ENCODE measurements at regions not wholly inside any gene's neighbourhood (a gene's known extent, or its start where the extent isn't known, plus 50 kb on each side); places are given as distances from the start of the nearest gene placed in this dataset.
"Not testable (repeated sequence)": the region's sequence is repeated elsewhere in the genome, so short reads cannot be mapped to it uniquely, and the experiment has no call there.

- ChIA-PET CTCF (no interaction called here), POLR2A (no interaction called here)
- TF ChIP-seq CTCF (IDR thresholded peaks at IDR 0.05; ENCODE audit: insufficient read depth, low read length, missing control alignments) = no peak
- no peak for DNase-seq (ENCODE audit: low read depth, low spot score)
- H3K4me3 ChIP-seq (ENCODE audit: low read depth, low read length) = no peak overlapping the region
Observed at GRCh38 chr3:157916672-157917071, 189.5 kb downstream of the SHOX2 start.

DNA sequence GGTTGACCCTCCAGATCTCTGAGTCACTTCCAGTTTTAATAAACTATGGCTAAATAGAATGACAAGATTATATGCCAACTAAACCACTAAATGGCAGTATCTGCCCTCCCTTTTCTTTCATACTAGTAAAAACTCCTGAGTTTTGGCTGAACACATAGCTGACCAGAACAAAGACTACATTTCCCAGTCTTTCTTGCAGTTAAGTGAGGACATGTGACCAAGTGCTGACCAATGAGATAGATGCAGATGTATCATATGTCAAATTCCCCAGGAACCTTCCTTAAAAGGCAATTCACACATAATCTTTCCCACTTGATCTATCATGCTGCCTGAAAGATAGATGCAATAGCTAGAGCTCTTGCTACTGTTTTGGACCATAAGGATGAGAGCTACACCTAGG lies 191.3 kb downstream of the SHOX2 start:
- ChIA-PET POLR2A (no interaction called here), CTCF (interaction anchor here (1.0 to 1.4 kb wide), 3 partner anchors 7 to 522 kb away, joined by 3 read pairs; no protein-coding TSS in a partner anchor)
- DNase-seq (ENCODE audit: low read depth, low spot score) = no peak
- no peak overlapping the region for H3K4me3 ChIP-seq (ENCODE audit: low read depth, low read length)
- TF ChIP-seq CTCF (IDR thresholded peaks at IDR 0.05; ENCODE audit: insufficient read depth, low read length, missing control alignments) = no peak

DNA sequence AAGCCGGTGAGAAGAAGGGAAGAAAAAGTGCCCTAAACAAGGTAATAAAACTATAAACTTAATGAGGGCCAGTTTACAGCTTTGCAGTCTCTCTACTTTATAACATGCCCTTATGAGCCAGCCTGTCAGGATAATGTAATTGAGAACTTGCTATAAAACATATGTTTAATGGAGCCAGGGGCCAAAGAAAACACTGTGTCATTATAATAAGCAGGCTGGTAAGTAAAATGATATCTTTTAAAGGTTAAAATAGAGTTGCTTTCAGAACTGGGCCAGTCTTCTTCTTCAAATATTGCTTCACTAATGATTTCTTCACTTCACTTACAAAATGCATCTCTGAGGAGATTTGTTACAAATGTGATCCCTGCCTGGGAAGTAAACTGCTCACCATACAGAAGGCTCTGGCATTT lies 192.5 kb downstream of the SHOX2 start:
- no peak for TF ChIP-seq CTCF (IDR thresholded peaks at IDR 0.05; ENCODE audit: insufficient read depth, low read length, missing control alignments)
- POLR2A ChIA-PET = no interaction called here
- CTCF ChIA-PET = no interaction called here
- peak; percentile 46 for DNase-seq (ENCODE audit: low read depth, low spot score)
- H3K4me3 ChIP-seq (ENCODE audit: low read depth, low read length) = no peak overlapping the region

DNA sequence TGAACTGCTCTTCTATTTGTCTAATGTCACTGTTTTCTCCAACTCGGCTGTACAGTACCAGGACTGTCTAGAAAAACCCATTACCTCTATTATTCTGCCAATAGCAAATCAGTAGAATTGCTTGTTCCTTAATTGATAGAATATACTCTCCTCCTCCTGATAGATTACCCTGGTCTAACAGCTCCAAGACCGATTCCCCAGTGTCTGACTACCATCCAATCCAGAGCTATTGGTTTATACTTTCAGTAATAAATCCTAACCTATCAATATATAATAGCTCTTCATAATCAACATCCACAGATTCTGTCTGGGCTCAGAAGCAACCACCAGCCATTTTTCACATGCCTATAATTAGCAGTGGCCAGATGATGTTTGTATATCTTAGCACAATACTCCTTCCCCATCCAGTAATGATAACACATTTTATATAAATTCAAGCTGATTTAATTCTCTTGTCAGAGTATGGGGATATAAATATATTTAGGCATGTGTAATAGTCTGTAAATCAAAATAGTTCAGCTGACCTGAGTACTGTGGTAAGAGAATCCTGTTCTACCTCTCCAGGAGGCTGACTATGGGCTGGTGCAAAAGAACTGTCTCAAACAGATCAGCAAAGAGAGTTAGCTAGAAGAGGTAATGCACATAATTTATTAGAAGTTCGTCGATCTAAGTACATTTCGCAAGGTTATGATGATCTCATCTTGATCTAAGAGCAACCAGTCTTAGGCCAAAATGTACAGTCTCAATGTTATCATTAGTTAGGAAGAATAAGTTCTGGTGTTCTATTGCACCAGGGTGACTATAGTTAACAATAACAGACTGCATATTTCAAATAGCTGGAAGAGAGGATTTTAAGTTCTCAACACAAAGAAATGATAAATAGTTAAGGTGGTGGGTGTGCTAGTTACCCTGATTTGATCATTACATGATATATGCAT lies 193.4 kb downstream of the SHOX2 start:
- H3K4me3 ChIP-seq (ENCODE audit: low read depth, low read length) = no peak overlapping the region
- POLR2A ChIA-PET = no interaction called here
- no peak for DNase-seq (ENCODE audit: low read depth, low spot score)
- CTCF ChIA-PET = no interaction called here
- no peak for TF ChIP-seq CTCF (IDR thresholded peaks at IDR 0.05; ENCODE audit: insufficient read depth, low read length, missing control alignments)

DNA sequence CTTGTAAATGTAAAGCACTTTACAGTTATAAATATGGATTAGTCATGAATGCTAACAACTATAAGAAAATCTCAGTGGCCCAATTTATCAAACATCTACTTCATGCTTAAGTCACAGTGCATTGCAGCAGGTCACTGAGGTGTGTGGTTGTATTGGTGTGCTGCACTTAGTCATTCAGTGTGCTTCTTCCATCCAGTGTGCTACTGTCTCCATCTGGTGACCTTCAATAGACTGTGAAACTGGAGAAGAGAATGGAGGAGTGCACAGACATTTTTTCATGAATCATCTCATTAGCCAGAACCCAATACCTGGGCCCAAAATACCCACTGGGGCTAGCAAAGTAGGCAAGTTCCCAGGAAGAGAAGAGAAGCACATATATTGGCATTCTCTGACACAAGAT lies 199.6 kb downstream of the SHOX2 start:
- H3K4me3 ChIP-seq (ENCODE audit: low read depth, low read length) = no peak overlapping the region
- ChIA-PET POLR2A (no interaction called here), CTCF (interaction anchor here (1.2 to 3.1 kb wide), 2 partner anchors 9 to 300 kb away, joined by 3 to 12 read pairs; no protein-coding TSS in a partner anchor)
- no peak for DNase-seq (ENCODE audit: low read depth, low spot score)
- TF ChIP-seq CTCF (IDR thresholded peaks at IDR 0.05; ENCODE audit: insufficient read depth, low read length, missing control alignments) = peak; percentile 44

- POLR2A ChIA-PET = no interaction called here
- CTCF ChIA-PET = no interaction called here
- no peak for DNase-seq (ENCODE audit: low read depth, low spot score)
- no peak overlapping the region for H3K4me3 ChIP-seq (ENCODE audit: low read depth, low read length)
- TF ChIP-seq CTCF (IDR thresholded peaks at IDR 0.05; ENCODE audit: insufficient read depth, low read length, missing control alignments) = no peak
Observed at GRCh38 chr3:157905885-157906284, 200.3 kb downstream of the SHOX2 start.

DNA sequence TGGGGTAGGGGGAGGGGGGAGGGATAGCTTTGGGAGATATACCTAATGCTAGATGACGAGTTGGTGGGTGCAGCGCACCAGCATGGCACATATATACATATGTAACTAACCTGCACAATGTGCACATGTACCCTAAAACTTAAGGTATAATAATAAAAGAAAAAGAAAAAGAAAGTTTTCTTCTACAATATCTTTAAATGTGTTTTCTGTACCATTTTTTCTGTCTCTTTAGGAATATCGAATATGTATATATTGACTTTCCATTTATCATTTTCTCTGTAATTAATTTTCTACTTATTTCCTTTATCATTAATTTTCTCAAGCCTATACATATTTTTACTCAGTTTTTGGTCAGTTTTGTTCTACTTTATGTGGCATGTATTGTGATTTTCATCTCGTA lies 203.5 kb downstream of the SHOX2 start:
- CTCF ChIA-PET = not testable (repeated sequence)

More for the DNA sequence above, 203.5 kb downstream of the SHOX2 start:
- DNase-seq (ENCODE audit: low read depth, low spot score); H3K4me3 ChIP-seq (ENCODE audit: low read depth, low read length); POLR2A ChIA-PET: not testable (repeated sequence)

All from AG04449 (cell line).